GM19238 (cell line): ENCODE measurements at regions not wholly inside any gene's neighbourhood (a gene's known extent, or its start where the extent isn't known, plus 50 kb on each side); places are given as distances from the start of the nearest gene placed in this dataset.

ENCODE experiments used
- DNase-seq: peaks from one replicate; pipeline ENCODE4 v3.0.0; 2011; ENCODE audit warnings: low spot score; ENCODE audit not compliant: insufficient read length

- DNase-seq, result no peak
These were observed 96.9 kb upstream of the NEBL start for GRCh38 chr10:20993830-20994527.

- DNase-seq, result no peak
These were observed 96.3 kb upstream of the NEBL start for GRCh38 chr10:20993389-20993788.

- DNase-seq, result no peak
These were observed 94.4 kb upstream of the NEBL start for GRCh38 chr10:20991526-20991925.

- no peak for DNase-seq
These were observed 93.5 kb upstream of the NEBL start for GRCh38 chr10:20990604-20991003.

- DNase-seq, result no peak
These were observed 91.4 kb upstream of the NEBL start for GRCh38 chr10:20988357-20988983.

GRCh38 chr10:20986049-20986448, 88.9 kb upstream of the NEBL start:
- no peak for DNase-seq

GRCh38 chr10:20984662-20985061, 87.6 kb upstream of the NEBL start:
- DNase-seq, result no peak

- DNase-seq, result no peak
These were observed 84.4 kb upstream of the NEBL start for GRCh38 chr10:20981419-20981953.

GRCh38 chr10:20978617-20979016, 81.5 kb upstream of the NEBL start:
- DNase-seq, result no peak

GRCh38 chr10:20977300-20977699, 80.2 kb upstream of the NEBL start:
- no peak for DNase-seq

- DNase-seq, result no peak
These were observed 79.8 kb upstream of the NEBL start for GRCh38 chr10:20976891-20977290.

- DNase-seq, result no peak
These were observed 79.3 kb upstream of the NEBL start for GRCh38 chr10:20976390-20976789.

- no peak for DNase-seq
These were observed 78.1 kb upstream of the NEBL start for GRCh38 chr10:20975236-20975635.

GRCh38 chr10:20972925-20973324, 75.8 kb upstream of the NEBL start:
- no peak for DNase-seq

- no peak for DNase-seq
These were observed 74.8 kb upstream of the NEBL start for GRCh38 chr10:20971901-20972300.

- DNase-seq, result peak; percentile 14
These were observed 73.6 kb upstream of the NEBL start for GRCh38 chr10:20970708-20971107.

- DNase-seq, result no peak
These were observed 72.9 kb upstream of the NEBL start for GRCh38 chr10:20970044-20970443.

GRCh38 chr10:20966426-20966825, 69.3 kb upstream of the NEBL start:
- DNase-seq, result no peak

- DNase-seq, result no peak
These were observed 66.8 kb upstream of the NEBL start for GRCh38 chr10:20963721-20964595.

- DNase-seq, result no peak
These were observed 65.9 kb upstream of the NEBL start for GRCh38 chr10:20963056-20963455.

- DNase-seq, result no peak
These were observed 65.1 kb upstream of the NEBL start for GRCh38 chr10:20962165-20962564.

GRCh38 chr10:20959242-20959641, 62.1 kb upstream of the NEBL start:
- no peak for DNase-seq
